ENCODE measurements at regions not wholly inside any gene's neighbourhood (a gene's known extent, or its start where the extent isn't known, plus 50 kb on each side); places are given as distances from the start of the nearest gene placed in this dataset.
A peak's percentile ranks its signal among the peaks of the same experiment; 100 is the strongest.

- no peak for DNase-seq
Observed at GRCh38 chr1:239893127-239893731, 198.5 kb upstream of the FMN2 start.

GRCh38 chr1:239896569-239896968 is 195.1 kb upstream of the FMN2 start:
- no peak for DNase-seq

GRCh38 chr1:239896980-239897379 is 194.7 kb upstream of the FMN2 start:
- DNase-seq = no peak

GRCh38 chr1:239897458-239897857 is 194.2 kb upstream of the FMN2 start:
- DNase-seq = no peak

- DNase-seq = peak; percentile 90 to 93 (median 91)
Observed at GRCh38 chr1:239898062-239898730, 193.5 kb upstream of the FMN2 start.

GRCh38 chr1:239899747-239900146 is 191.9 kb upstream of the FMN2 start:
- DNase-seq = no peak

- no peak for DNase-seq
Observed at GRCh38 chr1:239906394-239906793, 185.3 kb upstream of the FMN2 start.

GRCh38 chr1:239909898-239910297 is 181.8 kb upstream of the FMN2 start:
- peak; percentile 84 to 92 (median 89) for DNase-seq

GRCh38 chr1:239912471-239912870 is 179.2 kb upstream of the FMN2 start:
- peak in 2 of 4 experiments; percentile 13 to 29 for DNase-seq

GRCh38 chr1:239913141-239913585 is 178.5 kb upstream of the FMN2 start:
- DNase-seq = no peak

GRCh38 chr1:239914751-239915231 is 176.9 kb upstream of the FMN2 start:
- DNase-seq = peak; percentile 60 to 84 (median 70)

- no peak for DNase-seq
Observed at GRCh38 chr1:239918634-239919033, 173.0 kb upstream of the FMN2 start.

- no peak for DNase-seq
Observed at GRCh38 chr1:239920214-239920613, 171.5 kb upstream of the FMN2 start.

GRCh38 chr1:239922778-239923522 is 168.7 kb upstream of the FMN2 start:
- DNase-seq = no peak

- no peak for DNase-seq
Observed at GRCh38 chr1:239924741-239925350, 166.8 kb upstream of the FMN2 start.

- DNase-seq = no peak
Observed at GRCh38 chr1:239926184-239926583, 165.5 kb upstream of the FMN2 start.

- no peak for DNase-seq
Observed at GRCh38 chr1:239929317-239929716, 162.4 kb upstream of the FMN2 start.

- no peak for DNase-seq
Observed at GRCh38 chr1:239930686-239931262, 160.9 kb upstream of the FMN2 start.

GRCh38 chr1:239931341-239931740 is 160.3 kb upstream of the FMN2 start:
- DNase-seq = no peak

- no peak for DNase-seq
Observed at GRCh38 chr1:239939602-239940001, 152.1 kb upstream of the FMN2 start.

- DNase-seq = no peak
Observed at GRCh38 chr1:239943761-239944160, 147.9 kb upstream of the FMN2 start.

- peak in 3 of 4 experiments; percentile 17 to 61 (median 59) for DNase-seq
Observed at GRCh38 chr1:239944666-239945065, 147.0 kb upstream of the FMN2 start.

- DNase-seq = no peak
Observed at GRCh38 chr1:239947801-239948200, 143.9 kb upstream of the FMN2 start.
